ENCODE measurements at regions not wholly inside any gene's neighbourhood (a gene's known extent, or its start where the extent isn't known, plus 50 kb on each side); places are given as distances from the start of the nearest gene placed in this dataset.

- no peak for DNase-seq (ENCODE audit: low read depth)
- H3K4me3 ChIP-seq (ENCODE audit: low read depth, low read length) = no peak overlapping the region
- TF ChIP-seq CTCF (IDR thresholded peaks at IDR 0.05; ENCODE audit: insufficient read depth, low read depth, low read length, missing control alignments) = no peak
These were observed 516.5 kb downstream of the DNAH5 start for GRCh38 chr5:13427827-13428557.

GRCh38 chr5:13412040-13412595 is 532.4 kb downstream of the DNAH5 start:
- no peak overlapping the region for H3K4me3 ChIP-seq (ENCODE audit: low read depth, low read length)
- DNase-seq (ENCODE audit: low read depth) = no peak
- no peak for TF ChIP-seq CTCF (IDR thresholded peaks at IDR 0.05; ENCODE audit: insufficient read depth, low read depth, low read length, missing control alignments)

- H3K4me3 ChIP-seq (ENCODE audit: low read depth, low read length) = no peak overlapping the region
- TF ChIP-seq CTCF (IDR thresholded peaks at IDR 0.05; ENCODE audit: insufficient read depth, low read depth, low read length, missing control alignments) = no peak
- DNase-seq (ENCODE audit: low read depth) = no peak
These were observed 535.9 kb downstream of the DNAH5 start for GRCh38 chr5:13408616-13409015.

GRCh38 chr5:13403351-13403750 is 541.1 kb downstream of the DNAH5 start:
- no peak for DNase-seq (ENCODE audit: low read depth)
- TF ChIP-seq CTCF (IDR thresholded peaks at IDR 0.05; ENCODE audit: insufficient read depth, low read depth, low read length, missing control alignments) = no peak
- H3K4me3 ChIP-seq (ENCODE audit: low read depth, low read length) = no peak overlapping the region

GRCh38 chr5:13385066-13385465 is 559.4 kb downstream of the DNAH5 start:
- H3K4me3 ChIP-seq (ENCODE audit: low read depth, low read length) = no peak overlapping the region
- no peak for DNase-seq (ENCODE audit: low read depth)
- no peak for TF ChIP-seq CTCF (IDR thresholded peaks at IDR 0.05; ENCODE audit: insufficient read depth, low read depth, low read length, missing control alignments)

- DNase-seq (ENCODE audit: low read depth) = no peak
- no peak overlapping the region for H3K4me3 ChIP-seq (ENCODE audit: low read depth, low read length)
- no peak for TF ChIP-seq CTCF (IDR thresholded peaks at IDR 0.05; ENCODE audit: insufficient read depth, low read depth, low read length, missing control alignments)
These were observed 562.3 kb downstream of the DNAH5 start for GRCh38 chr5:13382232-13382631.

GRCh38 chr5:13378091-13378490 is 566.4 kb downstream of the DNAH5 start:
- DNase-seq (ENCODE audit: low read depth) = no peak
- H3K4me3 ChIP-seq (ENCODE audit: low read depth, low read length) = no peak overlapping the region
- no peak for TF ChIP-seq CTCF (IDR thresholded peaks at IDR 0.05; ENCODE audit: insufficient read depth, low read depth, low read length, missing control alignments)

Data from GM12865 (cell line).